HCT116 (cell line): ENCODE measurements at regions not wholly inside any gene's neighbourhood (a gene's known extent, or its start where the extent isn't known, plus 50 kb on each side); places are given as distances from the start of the nearest gene placed in this dataset.

Experiments used
- CEBPB ChIP-seq: IDR thresholded peaks from 2 replicates; pipeline ENCODE4 v1.6.1; 2012; ENCODE audit warnings: low read depth
- EGR1 ChIP-seq: IDR thresholded peaks from 2 replicates; pipeline ENCODE4 v1.6.1; 2012; ENCODE audit warnings: low read depth
- EZH2 ChIP-seq: fragments of 200-600 bp; sonication (generic); IDR thresholded peaks from 2 replicates; pipeline ENCODE4 v1.6.1; 2017; ENCODE audit warnings: antibody characterized with exemption, mixed run types
- FOSL1 ChIP-seq: IDR thresholded peaks from 2 replicates; pipeline ENCODE4 v1.6.1; 2012; ENCODE audit warnings: low read depth
- MAX ChIP-seq: IDR thresholded peaks from 2 replicates; pipeline ENCODE4 v1.6.1; 2012
- POLR2A ChIP-seq: IDR thresholded peaks from 2 replicates; pipeline ENCODE4 v1.7.0; 2011; ENCODE audit warnings: borderline replicate concordance; ENCODE audit not compliant: insufficient read depth, insufficient read length; ENCODE audit errors: extremely low read depth
- POLR2AphosphoS5 ChIP-seq: IDR thresholded peaks from 2 replicates; pipeline ENCODE4 v1.6.1; 2011; ENCODE audit warnings: mild to moderate bottlenecking, low read depth, low read length, moderate library complexity
- RAD21 ChIP-seq: IDR thresholded peaks from 2 replicates; pipeline ENCODE4 v1.6.1; 2012; ENCODE audit warnings: low read depth, mild to moderate bottlenecking
- SIN3A ChIP-seq: IDR thresholded peaks from 2 replicates; pipeline ENCODE4 v1.6.1; 2012; ENCODE audit warnings: low read depth
- SRF ChIP-seq: IDR thresholded peaks from 2 replicates; pipeline ENCODE4 v1.6.1; 2012; ENCODE audit warnings: low read depth
- YY1 ChIP-seq: IDR thresholded peaks from 2 replicates; pipeline ENCODE4 v1.6.1; 2011; ENCODE audit warnings: low read length, low read depth, moderate library complexity, mild to moderate bottlenecking; ENCODE audit not compliant: insufficient replicate concordance; ENCODE audit errors: extremely low read depth
- TF ChIP-seq, protein P1 (sequence below), 3 experiments: fragments of 200-600 bp in 1 of 3; sonication (generic) in 1 of 3; IDR thresholded peaks in 2 of 3; conservative IDR thresholded peaks in 1 of 3; 2 replicates each; pipeline ENCODE4 v1.5.1; 2012 to 2017; ENCODE audit warnings: low read depth in 2 of 3, low read length in 2 of 3, antibody characterized with exemption in 1 of 3, borderline replicate concordance in 1 of 3, control low read depth in 1 of 3, mild to moderate bottlenecking in 1 of 3, mixed read lengths in 1 of 3, mixed run types in 1 of 3, moderate library complexity in 1 of 3; ENCODE audit not compliant: insufficient read depth in 1 of 3
- TF ChIP-seq, protein P2 (sequence below): IDR thresholded peaks from 2 replicates; pipeline ENCODE4 v1.6.1; 2012; ENCODE audit warnings: low read depth

- no peak for TF ChIP-seq POLR2A
- no peak for TF ChIP-seq YY1
- no peak for TF ChIP-seq RAD21
- TF ChIP-seq EZH2, result no peak
- TF ChIP-seq, protein P1, sequence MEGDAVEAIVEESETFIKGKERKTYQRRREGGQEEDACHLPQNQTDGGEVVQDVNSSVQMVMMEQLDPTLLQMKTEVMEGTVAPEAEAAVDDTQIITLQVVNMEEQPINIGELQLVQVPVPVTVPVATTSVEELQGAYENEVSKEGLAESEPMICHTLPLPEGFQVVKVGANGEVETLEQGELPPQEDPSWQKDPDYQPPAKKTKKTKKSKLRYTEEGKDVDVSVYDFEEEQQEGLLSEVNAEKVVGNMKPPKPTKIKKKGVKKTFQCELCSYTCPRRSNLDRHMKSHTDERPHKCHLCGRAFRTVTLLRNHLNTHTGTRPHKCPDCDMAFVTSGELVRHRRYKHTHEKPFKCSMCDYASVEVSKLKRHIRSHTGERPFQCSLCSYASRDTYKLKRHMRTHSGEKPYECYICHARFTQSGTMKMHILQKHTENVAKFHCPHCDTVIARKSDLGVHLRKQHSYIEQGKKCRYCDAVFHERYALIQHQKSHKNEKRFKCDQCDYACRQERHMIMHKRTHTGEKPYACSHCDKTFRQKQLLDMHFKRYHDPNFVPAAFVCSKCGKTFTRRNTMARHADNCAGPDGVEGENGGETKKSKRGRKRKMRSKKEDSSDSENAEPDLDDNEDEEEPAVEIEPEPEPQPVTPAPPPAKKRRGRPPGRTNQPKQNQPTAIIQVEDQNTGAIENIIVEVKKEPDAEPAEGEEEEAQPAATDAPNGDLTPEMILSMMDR (IDR thresholded peaks at IDR 0.05 in 2 of 3, conservative IDR thresholded peaks at IDR 0.05 in 1 of 3; ENCODE audit: borderline replicate concordance in 1 of 3, insufficient read depth in 1 of 3, low read depth in 2 of 3, low read length in 2 of 3), result no peak
- TF ChIP-seq SRF, result no peak
- TF ChIP-seq POLR2AphosphoS5, result no peak
- TF ChIP-seq, protein P2, sequence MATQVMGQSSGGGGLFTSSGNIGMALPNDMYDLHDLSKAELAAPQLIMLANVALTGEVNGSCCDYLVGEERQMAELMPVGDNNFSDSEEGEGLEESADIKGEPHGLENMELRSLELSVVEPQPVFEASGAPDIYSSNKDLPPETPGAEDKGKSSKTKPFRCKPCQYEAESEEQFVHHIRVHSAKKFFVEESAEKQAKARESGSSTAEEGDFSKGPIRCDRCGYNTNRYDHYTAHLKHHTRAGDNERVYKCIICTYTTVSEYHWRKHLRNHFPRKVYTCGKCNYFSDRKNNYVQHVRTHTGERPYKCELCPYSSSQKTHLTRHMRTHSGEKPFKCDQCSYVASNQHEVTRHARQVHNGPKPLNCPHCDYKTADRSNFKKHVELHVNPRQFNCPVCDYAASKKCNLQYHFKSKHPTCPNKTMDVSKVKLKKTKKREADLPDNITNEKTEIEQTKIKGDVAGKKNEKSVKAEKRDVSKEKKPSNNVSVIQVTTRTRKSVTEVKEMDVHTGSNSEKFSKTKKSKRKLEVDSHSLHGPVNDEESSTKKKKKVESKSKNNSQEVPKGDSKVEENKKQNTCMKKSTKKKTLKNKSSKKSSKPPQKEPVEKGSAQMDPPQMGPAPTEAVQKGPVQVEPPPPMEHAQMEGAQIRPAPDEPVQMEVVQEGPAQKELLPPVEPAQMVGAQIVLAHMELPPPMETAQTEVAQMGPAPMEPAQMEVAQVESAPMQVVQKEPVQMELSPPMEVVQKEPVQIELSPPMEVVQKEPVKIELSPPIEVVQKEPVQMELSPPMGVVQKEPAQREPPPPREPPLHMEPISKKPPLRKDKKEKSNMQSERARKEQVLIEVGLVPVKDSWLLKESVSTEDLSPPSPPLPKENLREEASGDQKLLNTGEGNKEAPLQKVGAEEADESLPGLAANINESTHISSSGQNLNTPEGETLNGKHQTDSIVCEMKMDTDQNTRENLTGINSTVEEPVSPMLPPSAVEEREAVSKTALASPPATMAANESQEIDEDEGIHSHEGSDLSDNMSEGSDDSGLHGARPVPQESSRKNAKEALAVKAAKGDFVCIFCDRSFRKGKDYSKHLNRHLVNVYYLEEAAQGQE, result no peak
- no peak for TF ChIP-seq CEBPB
- TF ChIP-seq EGR1, result no peak
- no peak for TF ChIP-seq MAX
- TF ChIP-seq FOSL1, result no peak
- TF ChIP-seq SIN3A, result no peak
Observed at GRCh38 chr1:199929556-199929955, 98.0 kb upstream of the NR5A2 start.
